ENCODE measurements at regions not wholly inside any gene's neighbourhood (a gene's known extent, or its start where the extent isn't known, plus 50 kb on each side); places are given as distances from the start of the nearest gene placed in this dataset.

GRCh38 chr4:54384152-54384551, 155.1 kb downstream of the PDGFRA start:
- no peak overlapping the region for H3K27ac ChIP-seq (ENCODE audit: low read length)
- no peaks in the 10 kb centered on the region for H3K27me3 ChIP-seq (ENCODE audit: insufficient read depth, low read depth, low read length)
- H3K36me3 ChIP-seq (ENCODE audit: insufficient read depth, low read length): no peaks in the 10 kb centered on the region
- no peaks in the 10 kb centered on the region for H3K9me3 ChIP-seq (ENCODE audit: low read length)
- no peaks in the 10 kb centered on the region for H3K79me2 ChIP-seq (replicated peaks; ENCODE audit: insufficient read depth, low read length)
- H4K20me1 ChIP-seq (ENCODE audit: insufficient read depth): no peaks in the 10 kb centered on the region
- no peak overlapping the region for H3K4me3 ChIP-seq (ENCODE audit: low read length)
- H3K9ac ChIP-seq (ENCODE audit: low read length): no peak overlapping the region
- TF ChIP-seq TAF1 (IDR thresholded peaks at IDR 0.05; ENCODE audit: low read depth) (no peak), MXI1 (conservative IDR thresholded peaks at IDR 0.05; ENCODE audit: poor library complexity, severe bottlenecking) (no peak), RAD21 (conservative IDR thresholded peaks at IDR 0.05) (no peak), CTCF (IDR thresholded peaks at IDR 0.05; ENCODE audit: poor library complexity, severe bottlenecking) (no peak), REST (IDR thresholded peaks at IDR 0.05; ENCODE audit: borderline replicate concordance) (no peak), SMC3 (conservative IDR thresholded peaks at IDR 0.05; ENCODE audit: poor library complexity) (no peak), EZH2 (IDR thresholded peaks at IDR 0.05; ENCODE audit: borderline replicate concordance, insufficient read depth, low read length, poor library complexity, severe bottlenecking) (no peak), POLR2AphosphoS5 (IDR thresholded peaks at IDR 0.05) (no peak), EP300 (conservative IDR thresholded peaks at IDR 0.05; ENCODE audit: poor library complexity, severe bottlenecking) (no peak)
- no peaks in the 10 kb centered on the region for H3K9me2 ChIP-seq (ENCODE audit: insufficient read depth, low read length)
- H2AFZ ChIP-seq (ENCODE audit: low read depth, low read length): no peak overlapping the region
- H3F3A ChIP-seq (ENCODE audit: insufficient read depth, low read length, poor library complexity, severe bottlenecking): no peaks in the 10 kb centered on the region
- no peak overlapping the region for H3K4me2 ChIP-seq (ENCODE audit: low read length)

- Histone ChIP-seq H2AFZ (ENCODE audit: low read depth, low read length) (no peak overlapping the region), H3K4me2 (ENCODE audit: low read length) (no peak overlapping the region)
- no peak for TF ChIP-seq REST (IDR thresholded peaks at IDR 0.05; ENCODE audit: borderline replicate concordance)
- peak; percentile 36 for TF ChIP-seq RAD21 (conservative IDR thresholded peaks at IDR 0.05)
- TF ChIP-seq SMC3 (conservative IDR thresholded peaks at IDR 0.05; ENCODE audit: poor library complexity): peak; percentile 38
- TF ChIP-seq CTCF (IDR thresholded peaks at IDR 0.05; ENCODE audit: poor library complexity, severe bottlenecking): peak; percentile 26
These were observed 155.5 kb downstream of the PDGFRA start for GRCh38 chr4:54384563-54384962.

More at GRCh38 chr4:54384563-54384962, 155.5 kb downstream of the PDGFRA start:
- no peaks in the 10 kb centered on the region for H3K36me3 ChIP-seq (ENCODE audit: insufficient read depth, low read length)
- H4K20me1 ChIP-seq (ENCODE audit: insufficient read depth): no peaks in the 10 kb centered on the region
- no peaks in the 10 kb centered on the region for H3K79me2 ChIP-seq (replicated peaks; ENCODE audit: insufficient read depth, low read length)
- no peaks in the 10 kb centered on the region for H3F3A ChIP-seq (ENCODE audit: insufficient read depth, low read length, poor library complexity, severe bottlenecking)
- no peaks in the 10 kb centered on the region for H3K9me2 ChIP-seq (ENCODE audit: insufficient read depth, low read length)
- no peaks in the 10 kb centered on the region for H3K27me3 ChIP-seq (ENCODE audit: insufficient read depth, low read depth, low read length)
- H3K4me3 ChIP-seq (ENCODE audit: low read length): no peak overlapping the region
- no peaks in the 10 kb centered on the region for H3K9me3 ChIP-seq (ENCODE audit: low read length)
- H3K27ac ChIP-seq (ENCODE audit: low read length): no peak overlapping the region
- no peak overlapping the region for H3K9ac ChIP-seq (ENCODE audit: low read length)

All from neural cell (in vitro differentiated cells).